ENCODE measurements at regions not wholly inside any gene's neighbourhood (a gene's known extent, or its start where the extent isn't known, plus 50 kb on each side); places are given as distances from the start of the nearest gene placed in this dataset.

DNA sequence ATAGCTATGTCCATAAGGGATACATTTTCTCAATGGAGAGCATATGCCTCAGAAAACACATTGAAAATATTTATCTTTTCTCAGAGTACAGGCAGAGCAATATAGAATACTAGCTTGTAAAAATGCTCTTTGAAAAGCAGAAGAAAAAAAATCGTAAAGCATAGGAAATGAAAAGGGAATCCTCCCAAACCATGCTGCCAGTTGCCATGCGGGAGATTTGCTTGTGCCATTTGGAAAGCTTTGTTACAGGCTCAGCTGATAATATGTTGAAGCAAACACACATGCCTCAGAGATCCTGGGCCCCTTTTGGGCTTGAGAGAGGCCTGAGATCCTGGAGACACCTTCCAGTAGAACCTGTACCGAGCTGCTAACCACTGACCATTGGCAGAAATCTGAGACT, 697.1 kb downstream of the BCL11A start:
- H3K9me3 ChIP-seq: peaks cover 0 to under 1% (median 0%) of the 10 kb centered on the region in 4 donors
- TF ChIP-seq, protein P1, sequence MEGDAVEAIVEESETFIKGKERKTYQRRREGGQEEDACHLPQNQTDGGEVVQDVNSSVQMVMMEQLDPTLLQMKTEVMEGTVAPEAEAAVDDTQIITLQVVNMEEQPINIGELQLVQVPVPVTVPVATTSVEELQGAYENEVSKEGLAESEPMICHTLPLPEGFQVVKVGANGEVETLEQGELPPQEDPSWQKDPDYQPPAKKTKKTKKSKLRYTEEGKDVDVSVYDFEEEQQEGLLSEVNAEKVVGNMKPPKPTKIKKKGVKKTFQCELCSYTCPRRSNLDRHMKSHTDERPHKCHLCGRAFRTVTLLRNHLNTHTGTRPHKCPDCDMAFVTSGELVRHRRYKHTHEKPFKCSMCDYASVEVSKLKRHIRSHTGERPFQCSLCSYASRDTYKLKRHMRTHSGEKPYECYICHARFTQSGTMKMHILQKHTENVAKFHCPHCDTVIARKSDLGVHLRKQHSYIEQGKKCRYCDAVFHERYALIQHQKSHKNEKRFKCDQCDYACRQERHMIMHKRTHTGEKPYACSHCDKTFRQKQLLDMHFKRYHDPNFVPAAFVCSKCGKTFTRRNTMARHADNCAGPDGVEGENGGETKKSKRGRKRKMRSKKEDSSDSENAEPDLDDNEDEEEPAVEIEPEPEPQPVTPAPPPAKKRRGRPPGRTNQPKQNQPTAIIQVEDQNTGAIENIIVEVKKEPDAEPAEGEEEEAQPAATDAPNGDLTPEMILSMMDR (IDR thresholded peaks at IDR 0.05): no peak
- no peak for TF ChIP-seq POLR2A (IDR thresholded peaks at IDR 0.05)
- no peak for DNase-seq
- no peak overlapping the region for H3K27ac ChIP-seq
- H3K4me1 ChIP-seq: no peaks in the 10 kb centered on the region
- no peak overlapping the region for H3K4me3 ChIP-seq
- no peaks in the 10 kb centered on the region for H3K27me3 ChIP-seq
- no peaks in the 10 kb centered on the region for H3K36me3 ChIP-seq

DNA sequence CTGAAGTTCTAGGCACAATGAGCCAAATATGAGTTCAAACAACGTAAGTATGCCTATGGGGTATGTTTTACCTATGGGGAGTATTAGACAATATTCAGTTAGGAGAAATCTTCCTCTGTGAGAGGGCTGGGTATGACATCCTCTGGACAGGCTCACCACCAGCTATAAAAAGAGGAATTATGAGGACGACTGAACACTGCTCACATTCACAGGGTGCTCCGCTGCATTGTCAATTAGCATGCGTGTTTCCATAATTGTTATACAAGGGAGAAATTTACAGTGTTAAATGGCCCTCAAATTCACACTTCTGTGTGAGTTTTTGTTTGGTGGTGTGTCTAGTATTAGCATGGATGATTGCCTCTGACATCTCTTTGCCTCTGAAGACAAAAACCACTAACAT, 700.4 kb downstream of the BCL11A start:
- no peaks in the 10 kb centered on the region for H3K27me3 ChIP-seq
- H3K4me1 ChIP-seq: no peaks in the 10 kb centered on the region
- DNase-seq: no peak
- H3K27ac ChIP-seq: no peak overlapping the region
- H3K9me3 ChIP-seq: no peaks in the 10 kb centered on the region
- H3K36me3 ChIP-seq: no peaks in the 10 kb centered on the region
- no peak overlapping the region for H3K4me3 ChIP-seq
- TF ChIP-seq POLR2A (IDR thresholded peaks at IDR 0.05): no peak

DNA sequence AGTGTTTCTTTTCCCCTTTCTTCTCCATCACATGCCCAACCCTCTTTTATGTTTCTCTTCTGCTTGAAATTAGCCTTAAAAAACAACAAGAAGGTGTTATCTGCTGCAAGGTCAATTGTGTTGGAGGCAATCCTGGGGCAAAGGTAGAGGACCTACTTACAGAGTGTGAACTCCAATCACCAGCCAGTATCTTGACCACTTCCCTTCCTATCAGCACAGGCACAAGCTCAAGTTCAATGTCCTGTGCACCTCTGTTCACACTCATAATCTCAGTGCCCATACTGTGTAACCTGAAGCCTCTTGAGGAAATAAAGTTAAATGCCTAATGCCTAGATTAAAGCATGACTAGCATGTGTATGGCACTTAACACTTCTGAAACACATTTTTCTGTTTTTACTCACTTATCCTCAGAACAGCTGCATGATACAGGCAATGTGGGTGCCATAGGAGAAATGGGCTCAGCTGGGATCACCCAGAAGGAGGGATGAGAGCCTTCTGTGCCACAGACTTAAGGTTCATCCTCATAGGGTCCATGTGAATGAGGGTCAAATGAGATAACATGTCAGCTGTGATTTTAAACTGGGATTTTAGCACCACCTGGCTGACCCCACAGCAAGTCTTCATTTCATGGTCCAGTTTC, 701.5 kb downstream of the BCL11A start:
- TF ChIP-seq POLR2A (IDR thresholded peaks at IDR 0.05): no peak
- TF ChIP-seq, protein P1 (IDR thresholded peaks at IDR 0.05): no peak
- H3K4me3 ChIP-seq: no peak overlapping the region
- no peak overlapping the region for H3K27ac ChIP-seq
- peak in 1 of 3 donors; percentile 46 for DNase-seq
- H3K27me3 ChIP-seq: no peaks in the 10 kb centered on the region
- no peaks in the 10 kb centered on the region for H3K9me3 ChIP-seq
- no peaks in the 10 kb centered on the region for H3K36me3 ChIP-seq
- H3K4me1 ChIP-seq: no peaks in the 10 kb centered on the region

DNA sequence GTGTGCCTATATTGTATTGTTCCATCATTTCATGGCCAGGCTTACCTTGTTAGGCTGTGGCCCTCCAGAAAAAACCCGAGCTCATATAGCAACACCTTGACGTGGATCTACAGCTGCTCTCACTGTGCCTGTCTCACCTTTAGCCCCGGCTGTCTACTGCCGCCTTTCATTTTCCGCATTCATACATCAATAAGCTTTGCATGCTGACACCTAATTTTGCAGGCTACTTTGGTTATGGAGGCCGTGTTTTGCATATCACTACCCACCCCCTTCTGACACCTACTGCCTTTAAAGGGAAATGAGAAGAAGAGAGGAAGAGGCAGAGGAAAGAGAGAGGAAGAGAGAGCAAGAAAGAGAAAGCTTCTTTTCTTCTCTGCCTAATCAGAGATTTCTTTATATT, 702.9 kb downstream of the BCL11A start:
- Histone ChIP-seq H3K27ac (no peak overlapping the region), H3K4me1 (no peaks in the 10 kb centered on the region), H3K9me3 (no peaks in the 10 kb centered on the region), H3K27me3 (no peaks in the 10 kb centered on the region), H3K36me3 (no peaks in the 10 kb centered on the region), H3K4me3 (no peak overlapping the region)
- no peak for DNase-seq
- TF ChIP-seq POLR2A (IDR thresholded peaks at IDR 0.05): no peak
- TF ChIP-seq, protein P1 (IDR thresholded peaks at IDR 0.05): no peak

DNA sequence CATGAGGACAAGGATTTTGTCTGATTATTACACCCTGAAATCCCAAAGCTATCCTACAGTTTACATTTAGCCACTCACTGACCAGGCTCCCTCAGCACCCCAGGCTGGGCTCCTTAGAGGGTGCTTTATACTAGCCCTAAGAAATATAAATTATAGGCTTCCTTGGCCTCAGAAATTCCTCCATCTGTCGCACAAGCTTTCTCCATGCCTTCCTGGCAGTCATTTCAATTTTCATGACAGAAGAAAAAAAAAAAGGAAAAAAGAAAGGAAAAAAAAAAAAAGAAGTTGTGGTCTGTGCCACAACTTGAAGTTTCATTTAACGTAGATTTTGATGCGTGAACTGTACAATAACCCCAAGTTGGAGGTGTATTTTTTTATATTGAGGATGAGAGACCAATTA, 719.5 kb downstream of the BCL11A start:
- H3K4me3 ChIP-seq: no peak overlapping the region
- H3K9me3 ChIP-seq: no peaks in the 10 kb centered on the region
- TF ChIP-seq, protein P1 (IDR thresholded peaks at IDR 0.05): no peak
- no peak for TF ChIP-seq POLR2A (IDR thresholded peaks at IDR 0.05)
- no peaks in the 10 kb centered on the region for H3K27me3 ChIP-seq
- no peak for DNase-seq
- no peak overlapping the region for H3K27ac ChIP-seq
- H3K4me1 ChIP-seq: no peaks in the 10 kb centered on the region
- no peaks in the 10 kb centered on the region for H3K36me3 ChIP-seq

DNA sequence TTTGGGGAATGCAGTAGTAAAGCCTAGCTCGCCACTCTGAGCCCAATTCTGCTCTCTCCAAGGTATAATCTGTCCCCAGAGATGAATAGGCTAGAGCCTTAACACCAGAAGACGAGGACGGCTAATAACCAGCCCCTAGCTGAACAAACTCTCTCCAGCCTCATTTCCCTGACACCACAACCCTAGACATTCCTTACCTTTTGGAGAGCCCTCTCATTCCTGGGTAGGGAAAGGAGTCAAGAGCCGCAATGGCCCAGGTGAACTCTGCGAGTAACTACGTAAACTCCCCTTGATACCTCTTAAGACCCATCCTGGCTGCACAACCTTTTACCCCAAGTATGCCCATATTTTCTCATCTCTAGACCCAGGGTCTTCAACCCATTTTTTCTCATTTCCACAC, 722.9 kb downstream of the BCL11A start:
- H3K4me3 ChIP-seq: no peak overlapping the region

More for the DNA sequence above, 722.9 kb downstream of the BCL11A start:
- Histone ChIP-seq H3K36me3 (no peaks in the 10 kb centered on the region), H3K27ac (no peak overlapping the region), H3K4me1 (no peaks in the 10 kb centered on the region), H3K9me3 (no peaks in the 10 kb centered on the region), H3K27me3 (no peaks in the 10 kb centered on the region)
- no peak for TF ChIP-seq POLR2A (IDR thresholded peaks at IDR 0.05)
- TF ChIP-seq, protein P1 (IDR thresholded peaks at IDR 0.05): no peak
- no peak for DNase-seq

Measured in Peyer's patch (tissue), 4 donors.